COLO668 (cell line): ENCODE measurements at regions not wholly inside any gene's neighbourhood (a gene's known extent, or its start where the extent isn't known, plus 50 kb on each side); places are given as distances from the start of the nearest gene placed in this dataset.
A peak's percentile ranks its signal among the peaks of the same experiment; 100 is the strongest.
"Not testable (repeated sequence)": the region's sequence is repeated elsewhere in the genome, so short reads cannot be mapped to it uniquely, and the experiment has no call there.

Source experiments
- DNase-seq: peaks from one replicate; lab custom pipeline; 2025; ENCODE audit not compliant: unreplicated experiment; lab: John Stamatoyannopoulos, UW

DNA sequence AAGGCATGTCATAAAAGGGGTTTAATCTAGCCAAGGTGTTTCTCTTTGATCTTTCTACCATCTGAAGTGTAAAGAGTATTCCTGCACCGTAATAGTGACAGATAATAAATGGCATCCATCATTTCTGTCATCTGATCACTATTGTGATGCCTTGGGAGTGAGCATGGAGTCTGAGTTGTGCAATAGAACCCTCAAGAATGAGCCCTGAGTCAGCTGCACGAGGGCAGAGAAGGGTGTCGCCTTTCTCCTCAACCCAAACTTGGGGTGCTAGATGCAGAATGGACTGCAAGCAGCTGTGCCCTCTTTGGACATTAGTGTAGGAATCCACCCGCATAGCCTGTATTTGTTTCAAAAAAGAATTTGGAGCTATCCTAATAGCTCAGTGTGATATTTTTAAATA lies 115.2 kb downstream of the ZNF37A start:
- no peak for DNase-seq

DNA sequence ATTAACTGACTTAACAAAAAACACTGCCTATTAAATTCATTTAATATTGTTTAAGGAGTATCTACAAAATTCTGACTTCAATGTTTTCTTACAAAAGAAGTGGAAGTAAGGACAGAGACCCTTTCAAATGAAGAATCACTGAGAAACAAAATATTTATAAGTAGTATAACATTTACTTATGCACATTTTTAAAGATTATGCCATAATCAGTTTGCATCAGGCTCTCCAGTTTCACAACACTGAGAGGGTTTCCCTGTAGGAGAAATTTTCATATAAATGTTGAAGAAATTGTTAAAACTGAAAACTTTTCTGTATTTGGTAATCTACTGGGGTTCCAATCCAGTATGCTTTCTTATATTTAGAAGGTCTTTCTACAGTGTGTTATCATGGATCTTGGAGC lies 115.6 kb downstream of the ZNF37A start:
- DNase-seq: not testable (repeated sequence)

DNA sequence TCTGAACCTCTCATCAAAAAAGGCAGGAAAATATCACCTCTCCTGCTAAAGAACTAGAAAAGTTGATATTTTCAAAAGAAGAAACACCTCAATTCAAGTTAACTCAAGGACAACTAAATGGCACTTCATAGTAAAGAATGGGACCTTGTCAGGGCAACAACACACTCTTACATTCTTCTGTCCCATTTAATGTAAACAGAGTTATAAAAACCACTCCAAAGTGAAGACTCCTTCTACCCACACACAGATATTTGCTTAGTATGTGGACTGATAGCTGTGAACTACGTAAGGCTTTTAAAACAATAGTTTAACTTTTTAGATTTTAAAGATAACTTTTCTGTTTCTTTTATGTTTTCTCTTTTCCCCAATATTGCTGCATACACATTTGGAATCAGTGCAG lies 118.3 kb downstream of the ZNF37A start:
- DNase-seq: no peak

DNA sequence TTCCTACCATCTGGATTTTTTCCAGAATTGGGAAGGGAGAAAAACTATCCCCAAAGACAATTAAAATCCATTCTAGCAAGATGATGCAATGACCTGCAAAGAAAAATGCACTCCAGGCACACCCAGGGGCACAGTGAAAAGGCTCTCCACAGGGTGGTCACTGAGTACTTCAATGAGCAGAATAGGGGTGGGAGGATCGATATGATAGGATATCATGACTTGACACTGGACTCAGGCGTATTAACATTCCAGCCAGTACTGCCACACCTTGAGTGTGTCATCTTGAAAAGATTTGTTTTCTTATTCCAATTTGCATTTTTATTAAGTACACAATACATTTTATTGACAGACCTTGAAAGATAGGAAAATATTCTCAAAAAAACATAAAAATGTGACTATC lies 132.2 kb downstream of the ZNF37A start:
- no peak for DNase-seq

DNA sequence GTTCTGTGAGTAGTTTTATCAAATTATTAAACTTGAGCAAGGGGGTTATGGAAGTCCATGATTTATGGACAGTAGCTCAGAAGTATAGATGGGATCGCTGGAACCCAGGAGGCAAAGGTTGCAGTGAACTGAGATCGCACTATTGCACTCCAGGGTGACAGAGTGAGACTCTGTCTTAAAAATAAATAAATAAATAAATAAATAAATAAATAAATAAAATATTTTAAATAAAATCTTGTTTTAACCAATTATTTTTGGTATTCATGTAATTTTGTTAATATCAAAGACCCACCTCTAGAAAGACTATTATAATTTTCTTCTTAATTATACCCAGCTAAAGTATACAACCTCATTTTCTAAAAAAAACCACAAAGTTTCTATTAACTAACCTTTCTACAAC lies 134.3 kb downstream of the ZNF37A start:
- no peak for DNase-seq

DNA sequence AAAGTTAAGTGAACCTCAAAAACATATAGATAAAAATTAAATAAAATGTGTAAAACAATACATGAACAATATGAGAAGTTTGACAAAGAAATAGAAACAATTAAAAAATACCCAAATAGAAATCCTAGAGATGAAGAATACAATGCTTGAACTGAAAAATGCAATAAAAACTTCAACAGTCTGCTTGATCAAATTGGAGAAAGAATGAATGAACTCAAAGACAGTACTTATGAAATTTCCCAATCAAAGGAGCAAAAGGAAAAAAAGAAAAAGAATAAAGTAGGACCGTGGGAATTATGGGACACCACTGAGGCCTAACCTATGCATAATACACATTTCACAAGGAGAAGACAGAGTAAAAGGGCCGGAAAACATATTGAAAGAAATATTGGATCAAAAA lies 144.3 kb downstream of the ZNF37A start:
- DNase-seq: not testable (repeated sequence)

DNA sequence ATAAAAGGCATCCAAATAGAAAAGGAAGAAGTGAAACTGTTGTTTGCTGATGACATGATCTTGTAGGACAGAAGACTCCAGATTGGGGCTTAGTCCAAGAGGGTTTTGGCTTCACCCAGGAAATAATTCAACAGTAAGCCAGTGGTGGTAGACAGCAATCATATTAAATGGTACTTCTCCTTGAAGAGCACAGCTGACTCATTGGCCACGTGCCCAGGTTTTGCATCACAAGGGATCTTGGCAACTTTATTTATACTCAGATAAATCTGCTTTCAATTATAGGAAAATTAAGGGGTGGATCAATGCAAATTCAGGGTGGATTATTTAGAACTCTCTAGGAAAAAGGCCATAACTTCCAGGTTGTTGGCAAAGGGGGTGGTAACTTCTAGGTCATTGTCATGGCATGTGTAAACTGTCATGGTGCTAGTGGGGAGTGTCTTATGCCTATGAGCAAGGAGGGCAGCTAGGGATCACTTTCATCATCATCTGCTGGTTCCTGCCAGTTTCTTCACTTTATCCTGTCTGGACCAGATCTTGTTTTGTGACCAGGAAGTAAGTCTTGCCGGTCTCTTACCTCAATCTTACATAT lies 148.0 kb downstream of the ZNF37A start:
- not testable (repeated sequence) for DNase-seq

DNA sequence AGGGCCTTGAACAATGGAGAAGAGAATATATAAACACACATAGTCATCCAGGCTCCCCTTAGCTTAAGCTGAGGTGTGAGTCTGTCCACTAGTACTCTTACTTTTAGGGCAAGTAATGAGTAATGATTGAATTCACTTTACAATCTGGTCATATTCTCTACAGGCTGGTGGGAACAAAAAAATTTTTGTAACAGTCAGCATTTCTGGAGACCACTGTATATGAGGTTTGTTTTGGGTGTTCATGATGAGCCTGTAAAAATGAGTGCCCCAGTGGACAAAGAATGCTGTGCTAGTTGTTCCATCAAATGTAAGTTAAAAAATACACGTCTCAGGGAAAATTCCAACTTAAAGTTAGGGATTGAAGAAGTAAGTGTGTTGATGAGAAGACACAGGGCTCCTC lies 154.0 kb downstream of the ZNF37A start:
- not testable (repeated sequence) for DNase-seq

DNA sequence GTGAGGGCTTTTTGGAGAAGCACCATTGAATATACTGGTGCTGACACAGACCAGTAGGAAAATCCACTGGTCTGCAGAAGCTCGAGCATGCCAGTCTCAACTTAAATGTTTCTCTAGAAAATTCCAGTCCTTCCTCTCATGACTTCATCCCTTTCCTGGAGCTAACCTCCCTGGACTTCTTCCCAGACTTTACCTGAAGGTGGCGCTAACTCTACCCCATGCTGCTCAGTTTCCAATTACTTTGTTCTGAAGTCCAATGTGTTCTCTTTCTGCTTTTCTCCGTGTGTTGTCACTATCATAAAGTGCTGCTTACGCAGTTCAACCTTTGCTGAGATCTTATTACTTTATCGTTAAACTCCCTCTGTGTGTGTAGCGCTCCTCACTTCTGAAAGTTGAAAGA lies 158.4 kb downstream of the ZNF37A start:
- DNase-seq: not testable (repeated sequence)

DNA sequence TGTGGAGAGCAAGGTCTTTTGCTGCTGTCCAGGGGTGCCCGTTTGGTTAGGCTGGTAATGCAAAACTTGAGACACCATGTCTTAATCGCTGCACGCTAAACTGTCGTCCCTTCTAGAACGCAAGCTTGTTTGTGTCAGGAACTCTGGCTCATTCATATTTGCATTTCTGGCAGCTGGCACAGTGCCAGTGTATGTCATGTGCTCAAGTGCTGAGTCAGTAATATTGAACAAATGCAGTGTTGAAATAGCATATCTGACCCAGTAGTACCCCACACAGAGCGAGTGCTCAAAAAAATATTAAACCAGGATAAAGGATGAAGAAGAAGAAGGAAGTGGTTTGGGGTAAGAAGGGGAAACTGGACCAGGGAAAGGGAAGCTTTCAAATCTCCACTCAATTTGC lies 173.4 kb downstream of the ZNF37A start:
- DNase-seq: not testable (repeated sequence)

DNA sequence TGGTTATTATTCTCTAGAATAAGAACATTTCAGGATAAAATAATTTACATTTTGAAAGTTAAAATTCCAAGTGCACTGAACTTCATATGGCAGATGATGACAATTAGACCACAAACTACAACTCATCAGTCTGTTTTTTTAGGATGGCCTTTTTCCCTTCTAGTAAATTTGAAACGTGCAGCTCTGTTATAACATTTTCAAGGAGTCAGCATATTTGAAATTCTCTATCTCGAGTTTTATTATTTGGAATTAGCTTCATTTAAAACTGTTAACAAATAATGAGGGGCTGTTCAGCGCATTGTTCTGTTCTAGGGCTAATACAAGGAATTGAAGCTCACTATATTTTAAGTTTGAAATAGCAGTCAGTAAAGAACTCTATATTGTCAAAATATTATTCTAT lies 176.9 kb downstream of the ZNF37A start:
- not testable (repeated sequence) for DNase-seq

DNA sequence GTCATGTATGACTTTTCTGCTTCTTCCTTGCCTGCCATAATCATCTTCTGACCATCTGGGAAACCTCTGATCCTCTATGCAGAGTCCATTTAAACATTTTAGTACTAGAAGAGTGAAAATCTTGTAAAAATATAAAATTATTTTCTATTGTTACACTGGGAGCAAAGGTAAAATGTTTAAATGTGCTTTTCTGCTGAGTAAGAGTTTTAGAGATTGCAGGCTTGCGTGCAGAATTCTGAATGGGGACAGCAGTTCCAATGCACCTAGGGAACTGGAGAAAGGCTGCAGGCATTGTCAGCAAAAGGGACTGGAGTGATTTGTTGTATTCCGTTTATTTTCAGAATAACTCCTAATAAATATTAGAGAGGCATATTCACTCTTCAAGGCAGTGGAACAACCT lies 180.7 kb downstream of the ZNF37A start:
- not testable (repeated sequence) for DNase-seq

DNA sequence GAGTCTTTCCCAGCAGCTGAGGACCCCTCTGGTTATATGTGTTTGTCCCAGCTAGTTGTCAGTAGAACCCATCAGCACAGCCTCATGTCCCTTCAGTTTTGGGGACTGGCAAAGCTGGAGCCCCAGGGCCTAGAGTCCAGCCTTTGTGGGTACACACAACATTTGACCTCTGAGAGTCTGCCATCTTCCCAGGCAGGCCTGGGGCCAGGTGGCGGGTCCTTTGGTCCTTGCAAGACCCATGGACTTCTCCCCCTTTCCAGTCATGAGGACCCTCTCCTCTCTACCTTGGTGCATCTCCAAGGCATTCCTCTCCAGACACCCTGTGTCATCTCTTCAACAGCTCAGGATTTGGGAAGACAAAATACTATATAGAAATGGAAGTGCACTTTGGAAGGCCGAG lies 198.4 kb downstream of the ZNF37A start:
- DNase-seq: not testable (repeated sequence)

DNA sequence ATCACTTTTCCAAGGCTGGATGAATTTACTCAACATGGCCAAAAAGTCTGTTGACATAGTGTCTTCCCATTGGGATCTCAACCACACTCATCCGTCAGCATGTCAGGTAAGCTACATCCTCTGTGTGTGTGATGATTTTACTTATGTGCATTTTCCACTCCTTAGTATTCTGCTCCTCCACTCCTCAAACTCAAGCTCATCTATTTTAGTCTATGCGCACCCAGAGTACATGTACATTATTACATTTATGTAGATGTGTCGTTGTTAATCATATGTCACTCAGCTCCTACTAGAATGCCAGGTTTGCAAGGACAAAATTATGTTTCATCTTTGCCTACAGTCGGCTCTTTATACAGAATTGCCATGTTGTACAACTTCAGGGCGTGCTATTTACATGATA lies 216.0 kb downstream of the ZNF37A start:
- not testable (repeated sequence) for DNase-seq

DNA sequence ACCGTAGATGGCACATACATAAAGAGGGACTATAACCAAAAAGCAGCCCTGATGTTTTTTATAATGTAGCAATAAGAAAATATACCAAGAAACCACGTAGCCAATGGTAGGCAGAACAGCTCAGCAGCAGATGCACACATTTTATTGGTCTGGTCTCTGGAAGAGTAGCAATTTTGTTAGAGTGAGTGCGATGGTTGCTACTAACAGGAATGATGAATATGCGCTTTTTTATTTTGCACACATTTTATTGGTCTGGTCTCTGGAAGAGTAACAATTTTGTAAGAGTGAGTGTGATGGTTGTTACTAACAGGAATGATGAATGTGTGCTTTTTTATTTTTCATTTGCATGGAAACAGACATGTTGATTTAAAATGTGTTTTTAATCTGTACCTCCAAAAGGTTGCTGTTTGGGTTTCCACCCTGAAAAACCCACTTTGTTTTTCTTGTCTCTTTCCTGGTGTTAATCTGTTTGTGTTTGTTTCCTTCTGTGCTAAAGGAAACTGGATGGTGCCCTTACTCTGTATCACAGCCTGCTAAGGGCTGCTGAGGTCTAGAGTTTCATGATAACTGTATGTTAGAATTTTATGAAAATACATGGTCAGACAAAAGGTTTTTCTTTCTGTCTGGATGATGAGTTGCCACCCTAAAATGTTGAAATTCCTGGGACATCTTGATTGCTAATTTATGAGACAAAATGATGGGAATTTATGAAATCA lies 221.1 kb downstream of the ZNF37A start:
- not testable (repeated sequence) for DNase-seq

DNA sequence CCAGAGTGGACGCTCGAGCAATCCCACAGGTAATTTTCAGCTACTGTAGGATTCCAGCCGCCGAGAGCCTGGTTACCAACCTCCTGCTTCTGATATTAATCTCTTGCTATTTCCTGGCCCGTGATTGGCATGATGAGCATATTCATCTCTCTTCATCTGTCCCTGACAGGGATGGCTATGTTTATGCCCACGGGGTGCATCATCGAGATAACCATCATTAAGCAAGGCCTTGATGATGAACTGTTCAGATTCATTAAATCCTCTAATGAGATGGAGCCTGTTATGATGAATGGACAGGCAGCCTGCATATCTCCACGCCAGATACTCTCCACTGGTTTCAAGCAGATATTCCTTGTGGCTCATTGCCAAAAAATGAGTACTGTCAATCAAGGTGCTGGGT lies 227.3 kb downstream of the ZNF37A start:
- DNase-seq: not testable (repeated sequence)

DNA sequence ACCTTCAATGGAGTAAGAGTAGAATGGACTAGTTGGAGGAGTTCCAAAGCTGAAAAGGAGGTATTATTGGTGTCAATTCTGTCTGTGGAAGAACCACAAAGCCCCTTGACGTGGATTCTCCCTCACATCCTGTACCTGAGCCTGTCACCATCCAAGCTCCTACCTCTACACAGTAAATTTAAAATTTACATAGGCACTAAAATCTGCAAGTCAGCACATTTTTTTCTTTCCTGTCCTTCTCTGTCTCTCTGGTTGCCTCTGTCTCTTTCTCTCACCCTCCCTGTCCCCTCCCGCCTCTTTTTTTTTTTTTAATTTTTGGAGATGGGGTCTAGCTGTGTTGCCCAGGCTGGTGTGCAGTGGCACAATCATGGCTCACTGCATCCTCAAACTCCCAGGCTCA lies 236.2 kb downstream of the ZNF37A start:
- not testable (repeated sequence) for DNase-seq

DNA sequence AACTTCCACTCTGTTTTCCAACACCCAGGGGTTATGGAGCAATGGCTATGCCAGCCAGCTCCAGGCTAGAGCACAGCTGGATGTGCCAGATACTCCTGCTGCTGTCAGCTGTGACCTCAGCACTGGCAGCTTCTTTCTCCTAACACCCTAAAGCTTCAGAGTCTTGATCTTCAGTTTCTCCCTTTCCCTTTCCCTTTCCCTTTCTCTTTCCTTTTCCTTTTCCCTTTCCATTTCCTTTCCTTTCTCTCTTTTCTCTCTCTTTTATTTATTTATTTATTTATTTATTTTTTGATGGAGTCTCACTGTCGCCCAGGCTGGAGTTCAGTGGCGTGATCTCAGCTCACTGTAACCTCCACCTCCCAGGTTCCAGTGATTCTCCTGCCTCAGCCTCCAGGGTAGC lies 237.0 kb downstream of the ZNF37A start:
- DNase-seq: not testable (repeated sequence)

DNA sequence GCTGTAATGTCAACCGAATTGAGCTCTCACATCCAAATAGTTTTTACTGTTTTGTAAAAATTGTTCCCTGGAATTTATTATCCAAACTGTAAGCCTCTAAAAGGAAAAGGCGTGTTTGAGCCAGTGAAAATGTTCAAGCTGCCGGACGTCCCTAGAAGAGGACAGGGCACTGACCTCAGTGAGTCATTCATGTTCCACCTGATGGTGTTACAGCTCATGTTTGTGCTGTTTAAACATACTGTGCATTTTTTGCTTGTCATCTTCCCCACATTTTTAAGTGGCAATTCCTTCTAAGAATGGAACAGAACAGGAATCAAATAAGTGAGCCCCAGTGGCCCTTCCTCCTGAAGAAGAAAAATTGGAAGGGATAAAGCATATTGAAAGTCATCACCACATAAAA lies 239.6 kb downstream of the ZNF37A start:
- not testable (repeated sequence) for DNase-seq

DNA sequence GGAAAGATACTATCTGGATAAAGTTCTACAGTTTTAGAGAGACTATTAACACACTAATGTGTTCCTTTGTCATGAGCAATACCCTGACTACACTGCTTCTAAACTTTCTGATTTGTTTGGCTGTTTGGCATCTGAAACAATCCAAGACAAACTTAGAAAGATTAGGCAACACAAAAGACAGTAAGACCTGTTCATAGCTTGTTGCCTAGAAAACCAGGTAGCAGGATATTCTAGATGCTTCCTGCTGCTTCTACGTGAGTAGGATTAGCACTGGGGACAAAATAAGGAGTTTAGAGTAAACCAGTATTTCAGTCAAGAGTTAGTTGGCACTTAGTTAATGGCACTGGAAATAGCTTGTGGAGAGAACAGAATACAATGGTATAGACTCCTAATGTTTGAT lies 256.5 kb downstream of the ZNF37A start:
- not testable (repeated sequence) for DNase-seq

DNA sequence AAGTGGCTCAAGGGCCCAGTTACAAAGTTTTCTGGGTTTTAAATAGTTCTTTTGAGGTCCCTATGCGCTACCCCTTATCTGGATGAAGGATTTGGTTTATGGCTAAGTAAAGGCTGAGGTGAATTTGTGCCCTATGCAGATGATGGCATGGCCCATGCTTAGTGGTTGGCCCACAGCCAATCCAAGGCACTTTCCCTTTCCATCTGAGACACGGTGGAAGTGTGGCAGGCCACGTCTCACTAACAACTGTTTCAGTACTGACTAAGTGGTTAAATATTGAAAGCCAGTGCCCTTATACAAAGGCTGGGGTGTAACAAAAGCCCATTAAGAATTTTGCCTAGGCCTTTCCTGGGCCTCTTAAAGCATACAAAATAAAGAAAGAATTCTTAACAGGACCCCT lies 260.3 kb downstream of the ZNF37A start:
- DNase-seq: not testable (repeated sequence)

DNA sequence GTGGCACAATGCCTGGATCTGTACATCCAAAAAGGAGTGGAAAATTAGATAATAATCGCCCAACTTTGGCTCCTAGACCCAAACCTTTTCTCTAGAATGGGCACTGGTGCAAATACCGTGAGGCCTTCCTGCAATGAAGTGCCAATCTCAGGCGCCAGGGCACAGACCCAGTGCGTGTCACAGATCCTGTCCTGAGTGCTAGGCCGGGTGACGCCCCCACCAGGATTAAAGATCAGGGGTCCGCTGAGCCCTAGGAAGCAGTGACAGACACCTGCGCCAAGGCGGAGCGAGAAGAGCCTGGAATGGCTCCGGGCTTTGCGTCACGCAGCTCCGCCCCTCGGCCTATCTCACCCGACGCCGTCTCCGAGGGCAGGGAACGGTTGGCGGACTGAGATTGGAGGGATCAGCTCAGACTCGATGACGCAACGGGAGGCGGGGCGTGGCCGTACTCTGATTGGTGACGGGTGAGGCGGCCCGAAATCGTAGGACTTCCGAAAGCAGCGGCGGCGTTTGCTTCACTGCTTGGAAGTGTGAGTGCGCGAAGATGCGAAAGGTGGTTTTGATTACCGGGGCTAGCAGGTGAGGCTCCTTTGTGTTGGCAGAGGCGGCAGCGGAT lies 261.9 kb downstream of the ZNF37A start:
- peak; percentile 39 for DNase-seq
